ENCODE measurements at regions not wholly inside any gene's neighbourhood (a gene's known extent, or its start where the extent isn't known, plus 50 kb on each side); places are given as distances from the start of the nearest gene placed in this dataset.

DNA sequence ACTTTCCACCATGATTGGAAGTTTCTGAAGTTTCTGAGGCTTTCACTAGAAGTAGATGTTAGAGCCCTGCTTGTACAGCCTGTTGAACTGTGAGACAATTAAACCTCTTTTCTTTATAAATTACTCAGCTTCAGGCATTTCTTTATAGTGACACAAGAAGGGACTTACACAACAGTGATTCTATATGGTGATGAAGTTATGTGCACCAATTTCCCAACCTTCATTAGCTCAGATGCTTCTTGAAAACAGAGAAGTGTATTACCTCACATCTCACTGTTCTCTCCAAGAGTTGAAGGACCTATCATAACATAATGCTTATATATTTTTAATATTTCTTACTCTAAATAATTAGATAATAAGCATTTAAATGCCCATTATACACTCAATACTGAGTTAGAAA, 202.1 kb upstream of the ANXA10 start:
- no peak for TF ChIP-seq EP300 (IDR thresholded peaks at IDR 0.05)
- TF ChIP-seq, protein P1, sequence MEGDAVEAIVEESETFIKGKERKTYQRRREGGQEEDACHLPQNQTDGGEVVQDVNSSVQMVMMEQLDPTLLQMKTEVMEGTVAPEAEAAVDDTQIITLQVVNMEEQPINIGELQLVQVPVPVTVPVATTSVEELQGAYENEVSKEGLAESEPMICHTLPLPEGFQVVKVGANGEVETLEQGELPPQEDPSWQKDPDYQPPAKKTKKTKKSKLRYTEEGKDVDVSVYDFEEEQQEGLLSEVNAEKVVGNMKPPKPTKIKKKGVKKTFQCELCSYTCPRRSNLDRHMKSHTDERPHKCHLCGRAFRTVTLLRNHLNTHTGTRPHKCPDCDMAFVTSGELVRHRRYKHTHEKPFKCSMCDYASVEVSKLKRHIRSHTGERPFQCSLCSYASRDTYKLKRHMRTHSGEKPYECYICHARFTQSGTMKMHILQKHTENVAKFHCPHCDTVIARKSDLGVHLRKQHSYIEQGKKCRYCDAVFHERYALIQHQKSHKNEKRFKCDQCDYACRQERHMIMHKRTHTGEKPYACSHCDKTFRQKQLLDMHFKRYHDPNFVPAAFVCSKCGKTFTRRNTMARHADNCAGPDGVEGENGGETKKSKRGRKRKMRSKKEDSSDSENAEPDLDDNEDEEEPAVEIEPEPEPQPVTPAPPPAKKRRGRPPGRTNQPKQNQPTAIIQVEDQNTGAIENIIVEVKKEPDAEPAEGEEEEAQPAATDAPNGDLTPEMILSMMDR (IDR thresholded peaks at IDR 0.05), result no peak
